CD4-positive, alpha-beta T cell treated with Interleukin-15 for 1 hour (primary cell): ENCODE measurements at regions not wholly inside any gene's neighbourhood (a gene's known extent, or its start where the extent isn't known, plus 50 kb on each side); places are given as distances from the start of the nearest gene placed in this dataset.

Source experiments
- DNase-seq: peaks from one replicate; pipeline ENCODE4 v3.0.0-alpha.2; 2020

GRCh38 chr18:70464343-70465114 is 175.7 kb downstream of the SOCS6 start:
- peak; percentile 34 for DNase-seq

- DNase-seq = no peak
Measured at GRCh38 chr18:70463085-70463484, 174.2 kb downstream of the SOCS6 start.

- no peak for DNase-seq
Measured at GRCh38 chr18:70462078-70462439, 173.2 kb downstream of the SOCS6 start.

- no peak for DNase-seq
Measured at GRCh38 chr18:70461323-70462077, 172.7 kb downstream of the SOCS6 start.

GRCh38 chr18:70459731-70460130 is 170.9 kb downstream of the SOCS6 start:
- DNase-seq = no peak

- DNase-seq = no peak
Measured at GRCh38 chr18:70459251-70459650, 170.4 kb downstream of the SOCS6 start.

- DNase-seq = no peak
Measured at GRCh38 chr18:70457788-70458187, 168.9 kb downstream of the SOCS6 start.

GRCh38 chr18:70457223-70457622 is 168.4 kb downstream of the SOCS6 start:
- DNase-seq = no peak

GRCh38 chr18:70456376-70456775 is 167.5 kb downstream of the SOCS6 start:
- no peak for DNase-seq

GRCh38 chr18:70455731-70456130 is 166.9 kb downstream of the SOCS6 start:
- DNase-seq = no peak

GRCh38 chr18:70454704-70455322 is 166.0 kb downstream of the SOCS6 start:
- no peak for DNase-seq

- DNase-seq = no peak
Measured at GRCh38 chr18:70453058-70453775, 164.4 kb downstream of the SOCS6 start.

- DNase-seq = no peak
Measured at GRCh38 chr18:70452501-70452900, 163.7 kb downstream of the SOCS6 start.

- no peak for DNase-seq
Measured at GRCh38 chr18:70450426-70451253, 161.8 kb downstream of the SOCS6 start.

- DNase-seq = no peak
Measured at GRCh38 chr18:70448588-70448987, 159.7 kb downstream of the SOCS6 start.

- no peak for DNase-seq
Measured at GRCh38 chr18:70446063-70446462, 157.2 kb downstream of the SOCS6 start.

GRCh38 chr18:70442933-70443332 is 154.1 kb downstream of the SOCS6 start:
- DNase-seq = no peak

- DNase-seq = no peak
Measured at GRCh38 chr18:70432804-70433400, 144.1 kb downstream of the SOCS6 start.

GRCh38 chr18:70431203-70431624 is 142.4 kb downstream of the SOCS6 start:
- DNase-seq = no peak

GRCh38 chr18:70430501-70431173 is 141.8 kb downstream of the SOCS6 start:
- no peak for DNase-seq

GRCh38 chr18:70429847-70430500 is 141.1 kb downstream of the SOCS6 start:
- DNase-seq = peak; percentile 21
